Neural cell (in vitro differentiated cells): ENCODE measurements at regions not wholly inside any gene's neighbourhood (a gene's known extent, or its start where the extent isn't known, plus 50 kb on each side); places are given as distances from the start of the nearest gene placed in this dataset.

Source experiments
- H2AFZ ChIP-seq: fragments of 200-600, 300-800 bp; sonication (generic), shearing (Covaris generic); 2 replicates; pipeline ENCODE4 v1.6.0; 2014; ENCODE audit warnings: low read depth, mild to moderate bottlenecking, antibody characterized with exemption, low read length, moderate library complexity
- H3F3A ChIP-seq: fragments of 200-600 bp; shearing (Covaris generic); 2 replicates; pipeline ENCODE4 v1.6.1; 2016; ENCODE audit warnings: mild to moderate bottlenecking, moderate library complexity, mixed read lengths, antibody characterized with exemption, low read length; ENCODE audit not compliant: insufficient read depth, poor library complexity, severe bottlenecking
- H3K27ac ChIP-seq: fragments of 200-600, 300-800 bp; sonication (generic), shearing (Covaris generic); 2 replicates; pipeline ENCODE4 v1.5.1; 2014; ENCODE audit warnings: mild to moderate bottlenecking, low read length, moderate library complexity
- H3K27me3 ChIP-seq: fragments of 300-800, 200-600 bp; sonication (generic), shearing (Covaris generic); 2 replicates; pipeline ENCODE4 v1.6.0; 2014; ENCODE audit warnings: mild to moderate bottlenecking, low read depth, low read length, moderate library complexity; ENCODE audit not compliant: insufficient read depth
- H3K36me3 ChIP-seq: fragments of 300-800, 200-600 bp; sonication (generic), shearing (Covaris generic); 2 replicates; pipeline ENCODE4 v1.5.1; 2014; ENCODE audit warnings: mild to moderate bottlenecking, antibody characterized with exemption, low read length, moderate library complexity; ENCODE audit not compliant: insufficient read depth
- H3K4me2 ChIP-seq: fragments of 300-800, 200-600 bp; sonication (generic), shearing (Covaris generic); 2 replicates; pipeline ENCODE4 v1.6.0; 2014; ENCODE audit warnings: mild to moderate bottlenecking, low read length
- H3K4me3 ChIP-seq: fragments of 300-800, 200-600 bp; sonication (generic), shearing (Covaris generic); 2 replicates; pipeline ENCODE4 v1.5.1; 2014; ENCODE audit warnings: mild to moderate bottlenecking, low read length, moderate library complexity
- H3K79me2 ChIP-seq: fragments of 200-600 bp; shearing (Covaris generic); replicated peaks from 2 replicates; pipeline ENCODE4 v1.6.0; 2014; ENCODE audit warnings: mild to moderate bottlenecking, low read length, moderate library complexity; ENCODE audit not compliant: insufficient read depth
- H3K9ac ChIP-seq: fragments of 300-800, 200-600 bp; sonication (generic), shearing (Covaris generic); 2 replicates; pipeline ENCODE4 v1.6.1; 2016; ENCODE audit warnings: mild to moderate bottlenecking, low read length, mixed read lengths
- H3K9me2 ChIP-seq: fragments of 200-600 bp; shearing (Covaris generic); 2 replicates; pipeline ENCODE4 v1.6.1; 2016; ENCODE audit warnings: mild to moderate bottlenecking, low read length, mixed read lengths; ENCODE audit not compliant: insufficient read depth
- H3K9me3 ChIP-seq: fragments of 200-600, 300-800 bp; sonication (generic), shearing (Covaris generic); 2 replicates; pipeline ENCODE4 v1.6.1; 2016; ENCODE audit warnings: mild to moderate bottlenecking, mixed run types, low read length, moderate library complexity, mixed read lengths
- H4K20me1 ChIP-seq: fragments of 200-600 bp; shearing (Covaris generic); 2 replicates; pipeline ENCODE4 v1.6.1; 2016; ENCODE audit warnings: mild to moderate bottlenecking, mixed run types; ENCODE audit not compliant: insufficient read depth
- EP300 ChIP-seq: fragments of 450-650 bp; conservative IDR thresholded peaks from 2 replicates; pipeline ENCODE4 v1.6.1; 2014; ENCODE audit warnings: antibody characterized with exemption, mild to moderate bottlenecking, moderate library complexity; ENCODE audit not compliant: poor library complexity, severe bottlenecking
- EZH2 ChIP-seq: fragments of 200-600, 300-800 bp; shearing (Covaris generic), sonication (generic); IDR thresholded peaks from 2 replicates; pipeline ENCODE4 v1.6.1; 2014; ENCODE audit warnings: antibody characterized with exemption, low read length, borderline replicate concordance, mild to moderate bottlenecking; ENCODE audit not compliant: insufficient read depth, poor library complexity, severe bottlenecking
- MXI1 ChIP-seq: fragments of 450-650 bp; conservative IDR thresholded peaks from 2 replicates; pipeline ENCODE4 v1.6.1; 2014; ENCODE audit warnings: antibody characterized with exemption, mild to moderate bottlenecking; ENCODE audit not compliant: poor library complexity, severe bottlenecking
- POLR2AphosphoS5 ChIP-seq: IDR thresholded peaks from 2 replicates; pipeline ENCODE4 v1.6.1; 2012
- RAD21 ChIP-seq: fragments of 450-650 bp; conservative IDR thresholded peaks from 2 replicates; pipeline ENCODE4 v1.6.1; 2014; ENCODE audit warnings: antibody characterized with exemption, mild to moderate bottlenecking, moderate library complexity
- REST ChIP-seq: IDR thresholded peaks from 2 replicates; pipeline ENCODE4 v1.6.1; 2012; ENCODE audit warnings: borderline replicate concordance
- SMC3 ChIP-seq: fragments of 450-650 bp; conservative IDR thresholded peaks from 2 replicates; pipeline ENCODE4 v1.6.1; 2014; ENCODE audit warnings: antibody characterized with exemption, mild to moderate bottlenecking, moderate library complexity; ENCODE audit not compliant: poor library complexity
- TAF1 ChIP-seq: IDR thresholded peaks from 2 replicates; pipeline ENCODE4 v1.6.1; 2012; ENCODE audit warnings: low read depth
- TF ChIP-seq, protein P1 (sequence below): fragments of 450-650 bp; IDR thresholded peaks from 2 replicates; pipeline ENCODE4 v1.5.1; 2014; ENCODE audit warnings: antibody characterized with exemption, mild to moderate bottlenecking, moderate library complexity; ENCODE audit not compliant: poor library complexity, severe bottlenecking

DNA sequence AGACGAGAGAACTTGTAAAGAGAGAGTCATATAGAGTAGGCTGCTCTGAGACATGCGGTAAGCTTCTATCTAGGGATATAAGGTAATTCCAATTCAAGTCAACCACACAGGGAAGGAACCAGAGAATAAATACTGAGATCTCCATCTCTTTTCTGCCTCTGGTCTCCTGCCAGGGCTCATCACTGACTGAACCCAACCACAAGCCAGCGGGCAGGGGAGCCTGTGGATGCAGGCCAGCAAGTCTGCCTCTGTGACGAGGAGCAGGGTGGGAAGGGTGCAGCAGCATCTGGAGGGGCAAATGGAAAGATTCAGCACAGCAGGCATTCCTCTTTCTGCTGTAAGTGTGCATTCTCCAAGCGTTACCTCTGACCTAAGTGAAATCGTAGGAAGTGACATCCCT lies 82.2 kb downstream of the ICOS start:
- H3K9ac ChIP-seq: no peak overlapping the region
- no peak overlapping the region for H2AFZ ChIP-seq
- H3K36me3 ChIP-seq: no peaks in the 10 kb centered on the region
- no peaks in the 10 kb centered on the region for H3K79me2 ChIP-seq
- TF ChIP-seq MXI1: no peak
- TF ChIP-seq EZH2: no peak
- TF ChIP-seq EP300: no peak
- no peak for TF ChIP-seq TAF1
- no peak for TF ChIP-seq RAD21
- no peak for TF ChIP-seq REST
- no peak for TF ChIP-seq SMC3
- no peak for TF ChIP-seq POLR2AphosphoS5
- TF ChIP-seq, protein P1, sequence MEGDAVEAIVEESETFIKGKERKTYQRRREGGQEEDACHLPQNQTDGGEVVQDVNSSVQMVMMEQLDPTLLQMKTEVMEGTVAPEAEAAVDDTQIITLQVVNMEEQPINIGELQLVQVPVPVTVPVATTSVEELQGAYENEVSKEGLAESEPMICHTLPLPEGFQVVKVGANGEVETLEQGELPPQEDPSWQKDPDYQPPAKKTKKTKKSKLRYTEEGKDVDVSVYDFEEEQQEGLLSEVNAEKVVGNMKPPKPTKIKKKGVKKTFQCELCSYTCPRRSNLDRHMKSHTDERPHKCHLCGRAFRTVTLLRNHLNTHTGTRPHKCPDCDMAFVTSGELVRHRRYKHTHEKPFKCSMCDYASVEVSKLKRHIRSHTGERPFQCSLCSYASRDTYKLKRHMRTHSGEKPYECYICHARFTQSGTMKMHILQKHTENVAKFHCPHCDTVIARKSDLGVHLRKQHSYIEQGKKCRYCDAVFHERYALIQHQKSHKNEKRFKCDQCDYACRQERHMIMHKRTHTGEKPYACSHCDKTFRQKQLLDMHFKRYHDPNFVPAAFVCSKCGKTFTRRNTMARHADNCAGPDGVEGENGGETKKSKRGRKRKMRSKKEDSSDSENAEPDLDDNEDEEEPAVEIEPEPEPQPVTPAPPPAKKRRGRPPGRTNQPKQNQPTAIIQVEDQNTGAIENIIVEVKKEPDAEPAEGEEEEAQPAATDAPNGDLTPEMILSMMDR: no peak
- H3K4me2 ChIP-seq: no peak overlapping the region
- no peaks in the 10 kb centered on the region for H3K27me3 ChIP-seq
- no peak overlapping the region for H3K4me3 ChIP-seq
- no peaks in the 10 kb centered on the region for H3K9me3 ChIP-seq
- no peaks in the 10 kb centered on the region for H4K20me1 ChIP-seq
- H3F3A ChIP-seq: no peaks in the 10 kb centered on the region
- H3K27ac ChIP-seq: no peak overlapping the region
- H3K9me2 ChIP-seq: no peaks in the 10 kb centered on the region

- Histone ChIP-seq H3K4me2 (no peak overlapping the region), H3F3A (no peaks in the 10 kb centered on the region), H3K27ac (no peak overlapping the region), H3K27me3 (no peaks in the 10 kb centered on the region), H3K36me3 (no peaks in the 10 kb centered on the region), H3K79me2 (no peaks in the 10 kb centered on the region), H3K9me2 (no peaks in the 10 kb centered on the region), H3K9ac (no peak overlapping the region), H3K9me3 (no peaks in the 10 kb centered on the region), H3K4me3 (no peak overlapping the region), H2AFZ (no peak overlapping the region), H4K20me1 (no peaks in the 10 kb centered on the region)
- TF ChIP-seq EP300 (no peak), SMC3 (no peak), TAF1 (no peak)
Observed at GRCh38 chr2:204019572-204020501, 83.3 kb downstream of the ICOS start.
